Hematopoietic multipotent progenitor cell treated with erythropoietin and hydrocortisone succinate and interleukin-3 and kit ligand, for 4 days (in vitro differentiated cells): ENCODE measurements at regions not wholly inside any gene's neighbourhood (a gene's known extent, or its start where the extent isn't known, plus 50 kb on each side); places are given as distances from the start of the nearest gene placed in this dataset.
A peak's percentile ranks its signal among the peaks of the same experiment; 100 is the strongest.

Source experiments
- DNase-seq: peaks from one replicate; pipeline ENCODE4 v3.0.0-alpha.2; 2015

GRCh38 chr4:74653331-74654229, 140.7 kb downstream of the BTC start:
- no peak for DNase-seq

- no peak for DNase-seq
Measured at GRCh38 chr4:74654230-74654681, 140.1 kb downstream of the BTC start.

GRCh38 chr4:74656596-74656995, 137.7 kb downstream of the BTC start:
- DNase-seq: no peak

GRCh38 chr4:74658116-74658515, 136.2 kb downstream of the BTC start:
- no peak for DNase-seq

- peak; percentile 59 for DNase-seq
Measured at GRCh38 chr4:74659576-74660411, 134.5 kb downstream of the BTC start.

- DNase-seq: no peak
Measured at GRCh38 chr4:74660866-74661265, 133.5 kb downstream of the BTC start.

GRCh38 chr4:74661427-74662201, 132.7 kb downstream of the BTC start:
- DNase-seq: no peak

- no peak for DNase-seq
Measured at GRCh38 chr4:74663631-74664030, 130.7 kb downstream of the BTC start.

- DNase-seq: no peak
Measured at GRCh38 chr4:74665346-74665745, 129.0 kb downstream of the BTC start.

- DNase-seq: no peak
Measured at GRCh38 chr4:74665876-74666275, 128.4 kb downstream of the BTC start.

GRCh38 chr4:74667438-74667837, 126.9 kb downstream of the BTC start:
- no peak for DNase-seq

GRCh38 chr4:74667944-74668343, 126.4 kb downstream of the BTC start:
- no peak for DNase-seq

- DNase-seq: no peak
Measured at GRCh38 chr4:74669702-74670101, 124.6 kb downstream of the BTC start.

GRCh38 chr4:74670583-74670982, 123.7 kb downstream of the BTC start:
- no peak for DNase-seq

- DNase-seq: peak; percentile 92
Measured at GRCh38 chr4:74671080-74671698, 123.1 kb downstream of the BTC start.

GRCh38 chr4:74674750-74675149, 119.6 kb downstream of the BTC start:
- DNase-seq: peak; percentile 38

GRCh38 chr4:74675673-74676279, 118.5 kb downstream of the BTC start:
- peak; percentile 83 for DNase-seq

- DNase-seq: peak; percentile 89
Measured at GRCh38 chr4:74682567-74683359, 111.6 kb downstream of the BTC start.

- DNase-seq: no peak
Measured at GRCh38 chr4:74692972-74693371, 101.4 kb downstream of the BTC start.
